ENCODE measurements at regions not wholly inside any gene's neighbourhood (a gene's known extent, or its start where the extent isn't known, plus 50 kb on each side); places are given as distances from the start of the nearest gene placed in this dataset.

GRCh38 chr1:101452825-101453224 is 216.0 kb downstream of the S1PR1 start:
- Histone ChIP-seq H3K9ac (ENCODE audit: insufficient read length) (no peak overlapping the region), H3K27ac (no peak overlapping the region), H3K4me3 (no peak overlapping the region), H3K36me3 (ENCODE audit: insufficient read depth, low read length) (no peaks in the 10 kb centered on the region), H3K9me3 (ENCODE audit: low read depth, low read length) (no peaks in the 10 kb centered on the region)
- TF ChIP-seq EZH2 (IDR thresholded peaks at IDR 0.05), result no peak
- TF ChIP-seq FOXP2 (optimal IDR thresholded peaks at IDR 0.05; ENCODE audit: control extremely low read depth, extremely low read length, insufficient read depth), result no peak
- no peak for TF ChIP-seq POLR2AphosphoS5 (IDR thresholded peaks at IDR 0.05; ENCODE audit: borderline replicate concordance, low read depth, low read length)
- DNase-seq (ENCODE audit: low read depth, low spot score), result no peak

GRCh38 chr1:101453844-101454243 is 217.0 kb downstream of the S1PR1 start:
- no peaks in the 10 kb centered on the region for H3K9me3 ChIP-seq (ENCODE audit: low read depth, low read length)
- DNase-seq (ENCODE audit: low read depth, low spot score), result no peak
- H3K4me3 ChIP-seq, result no peak overlapping the region
- H3K27ac ChIP-seq, result no peak overlapping the region
- no peak overlapping the region for H3K9ac ChIP-seq (ENCODE audit: insufficient read length)
- H3K36me3 ChIP-seq (ENCODE audit: insufficient read depth, low read length), result no peaks in the 10 kb centered on the region
- TF ChIP-seq EZH2 (IDR thresholded peaks at IDR 0.05), result no peak
- TF ChIP-seq FOXP2 (optimal IDR thresholded peaks at IDR 0.05; ENCODE audit: control extremely low read depth, extremely low read length, insufficient read depth), result no peak
- no peak for TF ChIP-seq POLR2AphosphoS5 (IDR thresholded peaks at IDR 0.05; ENCODE audit: borderline replicate concordance, low read depth, low read length)

- Histone ChIP-seq H3K36me3 (ENCODE audit: insufficient read depth, low read length) (no peaks in the 10 kb centered on the region), H3K27ac (no peak overlapping the region), H3K9ac (ENCODE audit: insufficient read length) (no peak overlapping the region), H3K4me3 (no peak overlapping the region), H3K9me3 (ENCODE audit: low read depth, low read length) (no peaks in the 10 kb centered on the region)
- no peak for DNase-seq (ENCODE audit: low read depth, low spot score)
- no peak for TF ChIP-seq POLR2AphosphoS5 (IDR thresholded peaks at IDR 0.05; ENCODE audit: borderline replicate concordance, low read depth, low read length)
- TF ChIP-seq FOXP2 (optimal IDR thresholded peaks at IDR 0.05; ENCODE audit: control extremely low read depth, extremely low read length, insufficient read depth), result no peak
- no peak for TF ChIP-seq EZH2 (IDR thresholded peaks at IDR 0.05)
These were observed 218.3 kb downstream of the S1PR1 start for GRCh38 chr1:101455166-101455565.

GRCh38 chr1:101460739-101461138 is 223.9 kb downstream of the S1PR1 start:
- Histone ChIP-seq H3K36me3 (ENCODE audit: insufficient read depth, low read length) (no peaks in the 10 kb centered on the region), H3K9me3 (ENCODE audit: low read depth, low read length) (no peaks in the 10 kb centered on the region; the same call in 1 of the 2 replicates), H3K4me3 (peak overlapping the region; percentile 36), H3K27ac (peak overlapping the region; percentile 60; the same call in 1 of the 2 replicates), H3K9ac (ENCODE audit: insufficient read length) (no peak overlapping the region)
- no peak for DNase-seq (ENCODE audit: low read depth, low spot score)
- TF ChIP-seq POLR2AphosphoS5 (IDR thresholded peaks at IDR 0.05; ENCODE audit: borderline replicate concordance, low read depth, low read length), result no peak
- no peak for TF ChIP-seq FOXP2 (optimal IDR thresholded peaks at IDR 0.05; ENCODE audit: control extremely low read depth, extremely low read length, insufficient read depth)
- no peak for TF ChIP-seq EZH2 (IDR thresholded peaks at IDR 0.05)

GRCh38 chr1:101463195-101463594 is 226.4 kb downstream of the S1PR1 start:
- Histone ChIP-seq H3K9ac (ENCODE audit: insufficient read length) (no peak overlapping the region), H3K36me3 (ENCODE audit: insufficient read depth, low read length) (no peaks in the 10 kb centered on the region), H3K9me3 (ENCODE audit: low read depth, low read length) (no peaks in the 10 kb centered on the region; the same call in 1 of the 2 replicates), H3K27ac (no peak overlapping the region), H3K4me3 (no peak overlapping the region)
- no peak for DNase-seq (ENCODE audit: low read depth, low spot score)
- TF ChIP-seq FOXP2 (optimal IDR thresholded peaks at IDR 0.05; ENCODE audit: control extremely low read depth, extremely low read length, insufficient read depth) (no peak), EZH2 (IDR thresholded peaks at IDR 0.05) (no peak), POLR2AphosphoS5 (IDR thresholded peaks at IDR 0.05; ENCODE audit: borderline replicate concordance, low read depth, low read length) (no peak)

GRCh38 chr1:101465941-101466340 is 229.1 kb downstream of the S1PR1 start:
- no peak overlapping the region for H3K9ac ChIP-seq (ENCODE audit: insufficient read length)
- H3K36me3 ChIP-seq (ENCODE audit: insufficient read depth, low read length), result no peaks in the 10 kb centered on the region
- TF ChIP-seq POLR2AphosphoS5 (IDR thresholded peaks at IDR 0.05; ENCODE audit: borderline replicate concordance, low read depth, low read length) (no peak), EZH2 (IDR thresholded peaks at IDR 0.05) (no peak), FOXP2 (optimal IDR thresholded peaks at IDR 0.05; ENCODE audit: control extremely low read depth, extremely low read length, insufficient read depth) (no peak)
- H3K4me3 ChIP-seq, result no peak overlapping the region
- H3K27ac ChIP-seq, result no peak overlapping the region
- DNase-seq (ENCODE audit: low read depth, low spot score), result no peak
- H3K9me3 ChIP-seq (ENCODE audit: low read depth, low read length), result no peaks in the 10 kb centered on the region; the same call in 1 of the 2 replicates

- no peak for TF ChIP-seq EZH2 (IDR thresholded peaks at IDR 0.05)
- no peak for TF ChIP-seq POLR2AphosphoS5 (IDR thresholded peaks at IDR 0.05; ENCODE audit: borderline replicate concordance, low read depth, low read length)
- no peak for DNase-seq (ENCODE audit: low read depth, low spot score)
- Histone ChIP-seq H3K9me3 (ENCODE audit: low read depth, low read length) (no peaks in the 10 kb centered on the region), H3K4me3 (no peak overlapping the region), H3K36me3 (ENCODE audit: insufficient read depth, low read length) (no peaks in the 10 kb centered on the region), H3K9ac (ENCODE audit: insufficient read length) (no peak overlapping the region), H3K27ac (no peak overlapping the region)
These were observed 237.3 kb downstream of the S1PR1 start for GRCh38 chr1:101474039-101474665.

GRCh38 chr1:101476541-101476940 is 239.7 kb downstream of the S1PR1 start:
- Histone ChIP-seq H3K36me3 (ENCODE audit: insufficient read depth, low read length) (no peaks in the 10 kb centered on the region), H3K27ac (no peak overlapping the region), H3K4me3 (no peak overlapping the region), H3K9ac (ENCODE audit: insufficient read length) (no peak overlapping the region), H3K9me3 (ENCODE audit: low read depth, low read length) (no peaks in the 10 kb centered on the region)
- TF ChIP-seq EZH2 (IDR thresholded peaks at IDR 0.05), result no peak
- no peak for TF ChIP-seq FOXP2 (optimal IDR thresholded peaks at IDR 0.05; ENCODE audit: control extremely low read depth, extremely low read length, insufficient read depth)
- no peak for TF ChIP-seq POLR2AphosphoS5 (IDR thresholded peaks at IDR 0.05; ENCODE audit: borderline replicate concordance, low read depth, low read length)
- DNase-seq (ENCODE audit: low read depth, low spot score), result no peak

- H3K36me3 ChIP-seq (ENCODE audit: insufficient read depth, low read length), result no peaks in the 10 kb centered on the region
- no peak overlapping the region for H3K4me3 ChIP-seq
- H3K9me3 ChIP-seq (ENCODE audit: low read depth, low read length), result no peaks in the 10 kb centered on the region
- DNase-seq (ENCODE audit: low read depth, low spot score), result no peak
- TF ChIP-seq FOXP2 (optimal IDR thresholded peaks at IDR 0.05; ENCODE audit: control extremely low read depth, extremely low read length, insufficient read depth) (no peak), POLR2AphosphoS5 (IDR thresholded peaks at IDR 0.05; ENCODE audit: borderline replicate concordance, low read depth, low read length) (no peak), EZH2 (IDR thresholded peaks at IDR 0.05) (no peak)
- no peak overlapping the region for H3K27ac ChIP-seq
- H3K9ac ChIP-seq (ENCODE audit: insufficient read length), result no peak overlapping the region
These were observed 243.1 kb downstream of the S1PR1 start for GRCh38 chr1:101479945-101480344.
